ENCODE measurements at regions not wholly inside any gene's neighbourhood (a gene's known extent, or its start where the extent isn't known, plus 50 kb on each side); places are given as distances from the start of the nearest gene placed in this dataset.

GRCh38 chr5:86320266-86320665, 297.5 kb upstream of the COX7C start (continued):
- TF ChIP-seq ZNF704 (CRISPR knock-in tag; IDR thresholded peaks at IDR 0.05; ENCODE audit: borderline replicate concordance) = no peak
- no peak for TF ChIP-seq ZNF354B (CRISPR knock-in tag; IDR thresholded peaks at IDR 0.05)
- TF ChIP-seq HMGXB3 (CRISPR knock-in tag; IDR thresholded peaks at IDR 0.05; ENCODE audit: borderline replicate concordance) = no peak
- no peak for TF ChIP-seq MED1 (CRISPR knock-in tag; IDR thresholded peaks at IDR 0.05)
- TF ChIP-seq HOXA7 (CRISPR knock-in tag; IDR thresholded peaks at IDR 0.05) = no peak
- TF ChIP-seq SMARCE1 (IDR thresholded peaks at IDR 0.05; ENCODE audit: borderline replicate concordance) = no peak
- no peak for TF ChIP-seq ZFYVE20 (CRISPR knock-in tag; IDR thresholded peaks at IDR 0.05; ENCODE audit: borderline replicate concordance, low read depth)
- no peak for TF ChIP-seq ZMYM2 (CRISPR knock-in tag; IDR thresholded peaks at IDR 0.05)

- in situ Hi-C loops (cut with HindIII; ENCODE audit: extremely low pct_ligation_motif_present, low pct_unique_long_range_greater_than_20kb) = no loop called here
- CTCF ChIA-PET (ENCODE audit: low intra/inter-chr PET ratio, low total read pairs) = no interaction called here
- Histone ChIP-seq H2AFZ (ENCODE audit: low read length) (no peak overlapping the region), H3K27me3 (ENCODE audit: control insufficient read depth in 1 of 2, insufficient read depth in 2 of 2, low read length in 2 of 2) (no peaks in the 10 kb centered on the region), H3K79me2 (ENCODE audit: insufficient read depth, low read length) (no peaks in the 10 kb centered on the region), H3K9me3 (ENCODE audit: low read length) (no peaks in the 10 kb centered on the region), H3K4me2 (ENCODE audit: low read depth, low read length) (no peak overlapping the region), H3K4me1 (ENCODE audit: insufficient read depth, low read length) (no peaks in the 10 kb centered on the region), H3K4me3 (replicated peaks in 1 of 3; ENCODE audit: insufficient read depth in 1 of 3, low read depth in 2 of 3, low read length in 3 of 3) (no peak overlapping the region), H3K27ac (ENCODE audit: extremely low read length, insufficient read depth, low read length) (no peak overlapping the region), H3K9ac (ENCODE audit: insufficient read depth, low read depth, low read length) (no peak overlapping the region), H3K36me3 (replicated peaks in 1 of 2; ENCODE audit: control insufficient read depth in 1 of 2, insufficient read depth in 2 of 2, low read length in 2 of 2) (no peaks in the 10 kb centered on the region), H4K20me1 (ENCODE audit: insufficient read depth, low read length) (no peaks in the 10 kb centered on the region)
- intact Hi-C loops (cut with micrococcal nuclease; ENCODE audit: unreplicated experiment) = no loop called here
- no TSS peak for BruUV-seq (replicated peaks)
- DNase-seq (ENCODE audit: low spot score) = no peak
- no peak for FAIRE-seq
- ATAC-seq = no peak
- WGBS (ENCODE audit: low lambda C conversion rate) = 0% methylated on average over 1 of the region's 1 CpG
- POLR2A ChIA-PET = no interaction called here
- TF ChIP-seq TEAD2 (CRISPR knock-in tag; IDR thresholded peaks at IDR 0.05) (no peak), ERF (CRISPR knock-in tag; IDR thresholded peaks at IDR 0.05) (no peak), MED8 (CRISPR knock-in tag; IDR thresholded peaks at IDR 0.05; ENCODE audit: insufficient replicate concordance) (no peak), ZNF101 (CRISPR knock-in tag; IDR thresholded peaks at IDR 0.05; ENCODE audit: borderline replicate concordance, low read depth) (no peak), SMARCC2 (IDR thresholded peaks at IDR 0.05) (no peak), AGO1 (IDR thresholded peaks at IDR 0.05; ENCODE audit: low read depth, low read length, poor library complexity, severe bottlenecking) (no peak), ZNF441 (CRISPR knock-in tag; IDR thresholded peaks at IDR 0.05; ENCODE audit: borderline replicate concordance) (no peak), SNAI1 (CRISPR knock-in tag; IDR thresholded peaks at IDR 0.05; ENCODE audit: borderline replicate concordance) (no peak)
- TF ChIP-seq, protein P1, sequence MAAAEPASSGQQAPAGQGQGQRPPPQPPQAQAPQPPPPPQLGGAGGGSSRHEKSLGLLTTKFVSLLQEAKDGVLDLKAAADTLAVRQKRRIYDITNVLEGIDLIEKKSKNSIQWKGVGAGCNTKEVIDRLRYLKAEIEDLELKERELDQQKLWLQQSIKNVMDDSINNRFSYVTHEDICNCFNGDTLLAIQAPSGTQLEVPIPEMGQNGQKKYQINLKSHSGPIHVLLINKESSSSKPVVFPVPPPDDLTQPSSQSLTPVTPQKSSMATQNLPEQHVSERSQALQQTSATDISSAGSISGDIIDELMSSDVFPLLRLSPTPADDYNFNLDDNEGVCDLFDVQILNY (CRISPR knock-in tag; conservative IDR thresholded peaks at IDR 0.05) = no peak
- TF ChIP-seq, protein P2, sequence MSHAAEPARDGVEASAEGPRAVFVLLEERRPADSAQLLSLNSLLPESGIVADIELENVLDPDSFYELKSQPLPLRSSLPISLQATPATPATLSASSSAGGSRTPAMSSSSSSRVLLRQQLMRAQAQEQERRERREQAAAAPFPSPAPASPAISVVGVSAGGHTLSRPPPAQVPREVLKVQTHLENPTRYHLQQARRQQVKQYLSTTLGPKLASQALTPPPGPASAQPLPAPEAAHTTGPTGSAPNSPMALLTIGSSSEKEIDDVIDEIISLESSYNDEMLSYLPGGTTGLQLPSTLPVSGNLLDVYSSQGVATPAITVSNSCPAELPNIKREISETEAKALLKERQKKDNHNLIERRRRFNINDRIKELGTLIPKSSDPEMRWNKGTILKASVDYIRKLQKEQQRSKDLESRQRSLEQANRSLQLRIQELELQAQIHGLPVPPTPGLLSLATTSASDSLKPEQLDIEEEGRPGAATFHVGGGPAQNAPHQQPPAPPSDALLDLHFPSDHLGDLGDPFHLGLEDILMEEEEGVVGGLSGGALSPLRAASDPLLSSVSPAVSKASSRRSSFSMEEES (CRISPR knock-in tag; IDR thresholded peaks at IDR 0.05) = no peak
Measured at GRCh38 chr5:86329318-86329717, 288.4 kb upstream of the COX7C start.

All from HepG2 (cell line).